Cardiac fibroblast (primary cell): ENCODE measurements at regions not wholly inside any gene's neighbourhood (a gene's known extent, or its start where the extent isn't known, plus 50 kb on each side); places are given as distances from the start of the nearest gene placed in this dataset.

Experiments
- DNase-seq, 2 donors: peaks; one replicate each; pipeline versions ENCODE4 v3.0.0 to v3.0.0-alpha.2; 2010; ENCODE audit warnings: low read depth in 2 of 2
- H3K4me3 ChIP-seq, 2 donors: replicated peaks in 1 of 2; 1 replicate in 1 of 2; 2 replicates in 1 of 2; pipeline ENCODE4 v1.5.1; 2011; ENCODE audit warnings: low read depth in 2 of 2, low read length in 2 of 2, mild to moderate bottlenecking in 2 of 2, moderate library complexity in 1 of 2
- CTCF ChIP-seq: IDR thresholded peaks from one replicate; pipeline ENCODE4 v1.5.1; 2011; ENCODE audit warnings: low read depth, mild to moderate bottlenecking, low read length, inconsistent platforms

- TF ChIP-seq CTCF: no peak
- no peak for DNase-seq
- H3K4me3 ChIP-seq: no peak overlapping the region
Observed at GRCh38 chr11:69966910-69967483, 111.1 kb upstream of the ANO1 start.

GRCh38 chr11:69967484-69967883 lies 110.6 kb upstream of the ANO1 start:
- DNase-seq: no peak
- TF ChIP-seq CTCF: no peak
- no peak overlapping the region for H3K4me3 ChIP-seq

- H3K4me3 ChIP-seq: no peak overlapping the region
- DNase-seq: no peak
- TF ChIP-seq CTCF: no peak
Observed at GRCh38 chr11:69968396-69969347, 109.4 kb upstream of the ANO1 start.

GRCh38 chr11:69969890-69970784 lies 108.0 kb upstream of the ANO1 start:
- TF ChIP-seq CTCF: no peak
- no peak overlapping the region for H3K4me3 ChIP-seq
- no peak for DNase-seq

- no peak for TF ChIP-seq CTCF
- no peak overlapping the region for H3K4me3 ChIP-seq
- DNase-seq: no peak
Observed at GRCh38 chr11:69970785-69971535, 107.2 kb upstream of the ANO1 start.

GRCh38 chr11:69971741-69972140 lies 106.4 kb upstream of the ANO1 start:
- no peak for TF ChIP-seq CTCF
- H3K4me3 ChIP-seq: no peak overlapping the region
- no peak for DNase-seq
